SK-N-MC (cell line): ENCODE measurements at regions not wholly inside any gene's neighbourhood (a gene's known extent, or its start where the extent isn't known, plus 50 kb on each side); places are given as distances from the start of the nearest gene placed in this dataset.

Experiments used
- EZH2 ChIP-seq: fragments of 200-600 bp; sonication (generic); IDR thresholded peaks from one replicate; pipeline ENCODE4 v1.6.1; 2017; ENCODE audit warnings: antibody characterized with exemption
- POLR2AphosphoS5 ChIP-seq: IDR thresholded peaks from 2 replicates; pipeline ENCODE4 v1.6.1; 2012; ENCODE audit warnings: mild to moderate bottlenecking, low read depth, low read length, borderline replicate concordance

- TF ChIP-seq EZH2 = no peak
- TF ChIP-seq POLR2AphosphoS5 = no peak
Observed at GRCh38 chr9:108517651-108518365, 338.0 kb downstream of the ACTL7B start.
